ENCODE measurements at regions not wholly inside any gene's neighbourhood (a gene's known extent, or its start where the extent isn't known, plus 50 kb on each side); places are given as distances from the start of the nearest gene placed in this dataset.

DNA sequence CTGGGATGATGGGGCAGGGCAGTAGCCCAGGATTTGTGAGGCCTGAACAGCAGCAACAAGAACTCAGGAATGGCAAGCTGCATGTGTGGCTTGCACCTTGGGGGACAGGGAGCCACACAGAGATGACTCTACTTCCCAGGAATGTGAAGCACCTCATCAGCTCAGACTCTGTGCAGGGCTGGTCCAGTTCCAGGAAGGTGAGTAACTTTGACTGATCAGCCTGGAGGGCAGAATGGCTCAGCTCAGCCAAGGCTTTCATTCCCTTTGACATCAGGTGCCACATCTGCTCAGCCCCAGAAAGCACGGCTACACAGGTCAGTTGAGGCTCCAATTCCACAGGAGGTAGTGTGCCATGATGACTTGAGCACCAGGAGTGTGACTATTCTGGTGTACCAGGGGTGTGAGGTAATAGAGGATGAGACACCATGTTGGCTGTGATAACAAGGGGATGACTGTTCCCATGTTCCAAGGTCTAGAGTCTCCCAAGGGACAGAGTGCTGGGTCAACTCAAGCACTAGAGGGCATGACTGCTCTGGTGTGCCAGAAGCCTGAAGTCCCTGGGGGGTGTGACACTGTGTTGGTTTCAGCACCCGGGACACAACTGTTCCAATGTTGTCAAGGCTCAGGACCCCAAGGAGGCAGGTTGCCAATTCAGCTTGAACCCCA lies 625.8 kb upstream of the ADGRL2 start:
- ChIA-PET POLR2A (no interaction called here), CTCF (no interaction called here)
- Mint-ChIP-seq H3K4me3 (no peak overlapping the region), H3K36me3 (ENCODE audit: low read depth) (no peaks in the 10 kb centered on the region), H3K27ac (no peak overlapping the region), H3K27me3 (no peaks in the 10 kb centered on the region), H3K4me1 (no peaks in the 10 kb centered on the region), H3K9me3 (peaks cover 10% of the 10 kb centered on the region)
- no peak for DNase-seq

DNA sequence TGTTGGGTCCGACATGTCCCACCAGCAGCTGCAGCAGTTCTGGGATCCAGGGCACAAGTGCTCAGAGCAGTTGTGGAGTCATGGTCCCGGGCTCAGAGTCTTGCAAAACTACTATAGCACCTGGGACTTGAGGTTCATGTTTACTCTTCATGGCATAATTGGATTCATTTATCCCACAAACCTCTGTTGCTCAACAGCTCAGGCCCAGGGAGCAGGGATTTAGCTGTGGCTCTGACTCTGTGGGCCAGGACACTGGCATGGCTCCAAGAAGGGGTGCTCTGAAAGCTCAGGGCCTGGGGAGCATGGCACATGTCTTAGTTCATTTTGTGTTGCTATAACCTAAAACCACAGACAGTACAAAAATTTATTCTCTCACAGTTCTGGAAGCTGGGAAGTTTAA lies 626.7 kb upstream of the ADGRL2 start:
- no peak for DNase-seq
- Mint-ChIP-seq H3K4me3 (no peak overlapping the region), H3K27me3 (no peaks in the 10 kb centered on the region), H3K4me1 (no peaks in the 10 kb centered on the region), H3K27ac (no peak overlapping the region), H3K36me3 (ENCODE audit: low read depth) (no peaks in the 10 kb centered on the region), H3K9me3 (peaks cover 10% of the 10 kb centered on the region)
- CTCF ChIA-PET, result no interaction called here
- POLR2A ChIA-PET, result no interaction called here

DNA sequence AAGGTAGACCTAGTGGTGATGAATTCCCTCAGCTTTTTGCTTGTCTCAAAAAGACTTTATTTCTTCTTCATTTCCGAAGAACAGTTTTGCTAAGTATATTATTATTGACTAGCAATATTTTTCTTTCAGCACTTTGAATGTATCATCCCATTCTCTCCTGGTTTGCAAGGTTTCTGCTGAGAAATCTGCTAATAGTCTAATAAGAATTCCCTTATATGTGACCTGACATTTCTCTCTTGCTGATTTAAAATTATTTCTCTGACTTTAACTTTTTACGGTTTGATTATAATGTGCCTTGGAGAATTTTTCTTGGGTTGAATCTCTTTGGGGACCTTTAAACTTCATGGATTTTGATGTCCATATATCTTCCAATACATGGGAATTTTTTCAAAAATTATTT lies 628.3 kb upstream of the ADGRL2 start:
- Mint-ChIP-seq H3K27ac (no peak overlapping the region), H3K36me3 (ENCODE audit: low read depth) (no peaks in the 10 kb centered on the region), H3K27me3 (no peaks in the 10 kb centered on the region), H3K4me3 (no peak overlapping the region), H3K4me1 (no peaks in the 10 kb centered on the region), H3K9me3 (peaks cover 4% of the 10 kb centered on the region)
- ChIA-PET POLR2A (no interaction called here), CTCF (no interaction called here)
- no peak for DNase-seq

DNA sequence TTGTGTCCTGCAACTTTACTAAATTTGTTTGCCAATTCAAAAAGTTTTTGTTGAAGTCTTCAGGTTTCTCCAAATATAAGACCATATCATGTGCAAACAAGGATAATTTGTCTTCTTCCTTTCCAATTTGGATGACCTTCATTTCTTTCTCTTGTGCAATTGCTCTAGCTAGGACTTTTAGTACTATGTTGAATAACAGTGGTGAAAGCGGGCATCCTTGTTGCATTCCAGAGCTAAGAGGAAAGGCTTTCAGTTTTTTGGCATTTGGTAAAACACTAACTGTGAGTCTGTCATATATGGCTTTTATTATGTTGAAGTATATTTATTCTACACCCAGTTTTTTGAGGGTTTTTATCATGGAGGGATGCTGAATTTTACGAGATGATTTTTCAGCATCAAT lies 630.0 kb upstream of the ADGRL2 start:
- Mint-ChIP-seq H3K27me3 (no peaks in the 10 kb centered on the region), H3K36me3 (ENCODE audit: low read depth) (no peaks in the 10 kb centered on the region), H3K9me3 (no peaks in the 10 kb centered on the region), H3K4me1 (no peaks in the 10 kb centered on the region), H3K4me3 (no peak overlapping the region), H3K27ac (no peak overlapping the region)
- ChIA-PET POLR2A (no interaction called here), CTCF (no interaction called here)
- DNase-seq, result no peak

DNA sequence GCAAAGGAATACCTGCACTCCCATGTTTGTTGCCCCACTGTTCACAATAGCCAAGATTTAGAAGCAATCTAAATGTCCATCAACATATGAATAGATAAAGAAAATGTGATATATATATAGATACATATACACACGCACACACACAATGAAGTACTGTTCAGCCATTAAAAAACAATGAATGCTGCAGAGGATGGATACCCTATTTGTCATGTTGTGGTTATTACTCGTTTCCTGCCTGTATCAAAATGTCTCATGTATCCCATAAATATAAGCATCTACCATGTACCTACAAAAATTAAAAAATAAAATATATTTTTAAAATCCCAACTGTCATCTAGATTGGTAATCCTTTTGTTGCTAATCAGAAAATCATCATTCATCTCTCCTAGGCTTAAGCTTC lies 634.8 kb upstream of the ADGRL2 start:
- Mint-ChIP-seq H3K27me3 (no peaks in the 10 kb centered on the region), H3K4me1 (no peaks in the 10 kb centered on the region), H3K4me3 (no peak overlapping the region), H3K36me3 (ENCODE audit: low read depth) (no peaks in the 10 kb centered on the region), H3K27ac (no peak overlapping the region), H3K9me3 (peaks cover 5% of the 10 kb centered on the region)
- no peak for DNase-seq
- ChIA-PET CTCF (no interaction called here), POLR2A (no interaction called here)

DNA sequence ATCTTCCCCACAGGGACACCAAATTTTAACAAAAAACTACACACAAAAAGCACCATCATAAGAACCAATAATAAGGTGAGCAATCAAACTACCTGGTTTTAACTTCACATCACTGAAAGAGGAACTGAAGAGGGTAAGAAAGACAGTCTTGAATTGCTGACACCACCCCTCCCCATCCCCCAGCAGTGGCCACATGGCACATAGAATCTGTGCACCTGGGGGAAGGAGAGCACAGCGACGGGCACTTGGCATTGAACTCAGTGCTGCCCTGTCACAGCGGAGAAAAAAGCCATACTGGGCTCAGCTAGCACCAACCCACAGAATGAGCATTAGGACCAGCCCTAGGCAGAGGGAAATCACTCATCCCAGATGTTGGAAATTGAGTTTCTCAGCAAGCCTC lies 640.0 kb upstream of the ADGRL2 start:
- no peaks in the 10 kb centered on the region for H3K27me3 Mint-ChIP-seq
- H3K27ac Mint-ChIP-seq, result no peak overlapping the region
- ChIA-PET CTCF (no interaction called here), POLR2A (no interaction called here)
- no peaks in the 10 kb centered on the region for H3K4me1 Mint-ChIP-seq
- no peak overlapping the region for H3K4me3 Mint-ChIP-seq
- H3K9me3 Mint-ChIP-seq, result peaks cover 8% of the 10 kb centered on the region
- DNase-seq, result no peak
- H3K36me3 Mint-ChIP-seq (ENCODE audit: low read depth), result no peaks in the 10 kb centered on the region

DNA sequence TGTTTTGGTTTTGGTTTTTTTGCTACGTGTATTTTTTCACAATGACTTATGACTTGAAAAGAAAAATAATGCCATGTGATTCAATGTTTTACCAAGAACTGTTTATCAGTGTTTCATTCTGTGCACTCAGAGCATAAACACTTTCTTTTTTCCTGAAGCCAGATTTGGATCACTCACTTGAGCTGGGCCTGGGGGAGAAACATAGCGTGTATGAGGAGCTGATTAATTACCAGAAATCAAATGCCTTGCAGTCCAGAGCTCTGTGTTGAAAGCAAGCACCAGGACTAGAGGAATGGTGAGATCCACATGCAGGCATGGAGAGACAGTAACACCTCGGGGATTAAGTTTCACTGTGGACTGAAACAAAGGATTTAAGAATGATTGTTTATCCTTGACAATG lies 642.1 kb upstream of the ADGRL2 start:
- Mint-ChIP-seq H3K36me3 (ENCODE audit: low read depth) (no peaks in the 10 kb centered on the region), H3K27me3 (no peaks in the 10 kb centered on the region), H3K9me3 (peaks cover 5% of the 10 kb centered on the region), H3K4me3 (no peak overlapping the region), H3K27ac (no peak overlapping the region), H3K4me1 (no peaks in the 10 kb centered on the region)
- CTCF ChIA-PET, result no interaction called here
- POLR2A ChIA-PET, result no interaction called here
- DNase-seq, result no peak

DNA sequence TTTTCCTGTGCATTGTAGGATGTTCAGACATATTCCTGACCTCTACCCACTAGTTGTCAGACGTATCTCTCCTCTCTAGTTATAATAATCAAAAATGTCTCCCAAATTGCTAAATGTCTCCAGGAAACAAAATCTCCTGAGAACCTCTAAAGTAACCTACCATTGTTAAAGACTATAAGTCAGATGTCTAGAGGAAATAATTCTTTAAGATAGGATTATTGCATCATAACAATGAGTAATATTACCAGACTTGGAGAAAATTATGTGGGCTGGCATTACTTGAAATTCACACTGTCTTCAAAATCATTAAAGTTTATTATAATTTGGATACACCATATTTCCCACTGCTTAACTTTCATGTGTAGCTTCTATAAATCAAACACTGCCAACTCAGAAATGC lies 643.0 kb upstream of the ADGRL2 start:
- CTCF ChIA-PET, result no interaction called here

DNA sequence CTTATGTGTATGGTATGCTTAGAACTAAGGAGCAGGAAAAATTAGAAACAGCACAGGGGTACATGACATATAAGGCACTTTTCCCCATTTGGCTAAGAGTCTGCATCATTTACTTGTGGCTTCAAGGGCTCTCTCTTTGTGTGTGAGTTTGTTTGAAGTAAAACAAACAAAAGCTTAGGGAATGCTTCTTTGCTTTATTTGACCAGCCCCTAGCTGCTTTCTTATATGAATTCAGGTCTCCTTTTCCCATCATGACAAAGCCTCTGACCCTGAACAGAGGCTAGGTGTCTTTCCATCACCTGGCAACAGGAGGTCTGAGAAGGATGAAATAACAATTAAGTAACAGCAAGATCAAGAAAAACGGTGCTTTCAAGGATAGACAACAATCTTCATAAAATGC lies 643.8 kb upstream of the ADGRL2 start:
- peaks cover 11% of the 10 kb centered on the region for H3K9me3 Mint-ChIP-seq
- ChIA-PET POLR2A (no interaction called here), CTCF (no interaction called here)
- H3K4me1 Mint-ChIP-seq, result no peaks in the 10 kb centered on the region
- H3K36me3 Mint-ChIP-seq (ENCODE audit: low read depth), result no peaks in the 10 kb centered on the region
- no peak overlapping the region for H3K4me3 Mint-ChIP-seq
- no peak overlapping the region for H3K27ac Mint-ChIP-seq
- H3K27me3 Mint-ChIP-seq, result no peaks in the 10 kb centered on the region
- DNase-seq, result no peak

More for the DNA sequence above, 643.0 kb upstream of the ADGRL2 start:
- Mint-ChIP-seq H3K4me1 (no peaks in the 10 kb centered on the region), H3K27ac (no peak overlapping the region), H3K4me3 (no peak overlapping the region), H3K36me3 (ENCODE audit: low read depth) (no peaks in the 10 kb centered on the region), H3K27me3 (no peaks in the 10 kb centered on the region), H3K9me3 (peaks cover 7% of the 10 kb centered on the region)
- DNase-seq, result no peak
- POLR2A ChIA-PET, result no interaction called here

DNA sequence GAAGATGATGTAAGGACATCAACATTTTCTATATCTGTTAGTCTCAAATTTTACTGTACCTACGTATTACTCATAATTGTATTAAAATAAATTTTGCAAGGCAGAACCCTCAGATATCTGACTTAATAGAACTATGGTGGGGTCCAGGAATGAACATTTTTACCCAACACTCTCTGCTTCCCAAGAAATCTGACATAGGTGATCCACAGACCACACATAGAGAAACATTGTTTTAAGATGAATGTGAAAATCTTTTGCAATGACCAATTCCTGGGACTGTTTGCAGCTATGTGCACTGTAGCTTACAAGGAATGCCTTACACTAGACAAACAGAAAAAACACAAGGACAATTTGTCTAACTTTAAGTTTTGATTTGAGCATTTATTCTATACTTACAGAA lies 645.6 kb upstream of the ADGRL2 start:
- ChIA-PET CTCF (no interaction called here), POLR2A (no interaction called here)
- H3K4me3 Mint-ChIP-seq, result no peak overlapping the region
- no peak for DNase-seq
- no peaks in the 10 kb centered on the region for H3K4me1 Mint-ChIP-seq
- H3K27ac Mint-ChIP-seq, result no peak overlapping the region
- no peaks in the 10 kb centered on the region for H3K27me3 Mint-ChIP-seq
- peaks cover 16% of the 10 kb centered on the region for H3K9me3 Mint-ChIP-seq
- no peaks in the 10 kb centered on the region for H3K36me3 Mint-ChIP-seq (ENCODE audit: low read depth)

DNA sequence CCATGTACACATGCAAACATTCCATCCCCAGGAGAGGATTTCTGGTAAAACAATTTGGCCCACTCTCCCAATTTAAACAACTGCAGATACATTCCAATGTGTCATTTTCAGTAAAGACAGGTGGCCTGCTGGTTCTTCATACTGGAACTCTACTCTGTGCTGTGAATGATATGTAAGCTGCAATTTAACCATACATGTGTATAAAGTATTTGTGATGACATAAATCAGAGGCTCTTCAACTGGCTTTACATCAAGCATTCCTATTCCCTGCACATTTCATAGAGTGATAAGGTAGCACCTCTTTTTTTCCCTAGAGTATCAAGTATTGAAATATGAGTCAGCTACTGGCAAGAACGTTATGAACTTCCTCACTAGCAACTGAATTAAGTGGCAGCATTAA lies 649.5 kb upstream of the ADGRL2 start:
- H3K36me3 Mint-ChIP-seq (ENCODE audit: low read depth), result no peaks in the 10 kb centered on the region
- no peak overlapping the region for H3K27ac Mint-ChIP-seq
- ChIA-PET CTCF (no interaction called here), POLR2A (no interaction called here)
- no peak for DNase-seq
- no peaks in the 10 kb centered on the region for H3K4me1 Mint-ChIP-seq
- no peaks in the 10 kb centered on the region for H3K27me3 Mint-ChIP-seq
- H3K4me3 Mint-ChIP-seq, result no peak overlapping the region
- peaks cover 13% of the 10 kb centered on the region for H3K9me3 Mint-ChIP-seq

DNA sequence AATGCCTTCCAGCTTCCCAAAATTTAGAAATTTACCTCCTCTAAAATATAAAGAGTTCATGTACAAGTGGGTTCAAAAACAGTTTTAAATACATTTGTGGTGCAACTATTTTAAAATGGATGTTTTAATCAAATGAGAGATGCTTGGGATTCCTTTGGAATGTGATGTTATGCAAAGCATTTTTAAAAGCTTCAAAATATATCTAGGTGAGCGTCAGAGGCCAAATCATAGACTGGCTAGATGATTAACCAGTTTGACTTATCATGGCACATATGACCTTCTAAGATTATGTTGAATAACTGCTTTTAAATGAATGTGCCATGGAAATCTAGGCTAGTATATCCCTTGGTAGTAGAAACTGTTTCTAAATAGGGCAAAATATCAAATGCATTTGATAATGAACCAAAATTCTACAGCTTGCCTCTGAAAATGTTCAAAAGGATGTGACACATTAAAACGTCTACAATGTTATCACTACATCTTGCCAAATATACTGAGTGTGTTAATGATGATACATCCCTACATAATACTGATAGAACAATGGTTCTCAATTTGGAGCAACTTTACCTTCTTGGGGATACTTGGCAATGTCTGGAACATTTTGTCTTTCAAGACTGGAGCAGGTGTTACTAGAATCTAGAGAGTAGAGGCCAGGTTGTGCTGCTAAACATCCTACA lies 650.9 kb upstream of the ADGRL2 start:
- no peak for DNase-seq
- H3K4me1 Mint-ChIP-seq, result no peaks in the 10 kb centered on the region
- no peaks in the 10 kb centered on the region for H3K27me3 Mint-ChIP-seq
- no peaks in the 10 kb centered on the region for H3K36me3 Mint-ChIP-seq (ENCODE audit: low read depth)
- no peak overlapping the region for H3K4me3 Mint-ChIP-seq
- ChIA-PET POLR2A (no interaction called here), CTCF (no interaction called here)
- H3K27ac Mint-ChIP-seq, result no peak overlapping the region
- H3K9me3 Mint-ChIP-seq, result peaks cover 13% of the 10 kb centered on the region

DNA sequence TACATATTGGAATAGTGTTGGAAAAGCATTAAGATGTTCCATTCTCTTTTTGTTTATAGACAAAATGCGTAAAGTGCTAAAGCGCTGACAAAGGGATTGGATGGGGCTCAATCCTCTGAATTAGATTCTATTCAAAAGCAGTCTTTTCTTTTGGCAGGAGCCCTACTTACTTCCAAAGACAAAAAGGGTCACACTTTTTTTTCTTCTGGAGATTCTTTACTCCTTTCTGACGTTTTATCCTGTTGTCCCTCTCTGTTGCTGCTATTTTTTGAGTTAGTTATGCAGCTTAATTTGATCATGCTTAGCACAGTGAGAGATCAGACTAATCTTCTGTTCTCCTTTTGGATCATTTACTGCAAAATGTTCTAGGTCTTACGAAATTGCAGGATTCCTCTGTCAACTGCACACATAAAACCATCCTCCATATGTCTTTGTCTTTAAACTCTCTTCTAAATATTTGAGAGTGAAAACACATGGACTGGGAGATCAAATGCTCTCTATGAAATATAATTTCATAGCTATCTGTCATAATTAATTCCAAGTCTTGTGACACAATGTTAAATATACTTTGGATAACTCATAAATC lies 656.4 kb upstream of the ADGRL2 start:
- ChIA-PET POLR2A (no interaction called here), CTCF (no interaction called here)
- no peaks in the 10 kb centered on the region for H3K36me3 Mint-ChIP-seq (ENCODE audit: low read depth)
- DNase-seq, result no peak
- no peak overlapping the region for H3K27ac Mint-ChIP-seq
- no peak overlapping the region for H3K4me3 Mint-ChIP-seq
- H3K27me3 Mint-ChIP-seq, result no peaks in the 10 kb centered on the region
- no peaks in the 10 kb centered on the region for H3K4me1 Mint-ChIP-seq
- H3K9me3 Mint-ChIP-seq, result no peaks in the 10 kb centered on the region

DNA sequence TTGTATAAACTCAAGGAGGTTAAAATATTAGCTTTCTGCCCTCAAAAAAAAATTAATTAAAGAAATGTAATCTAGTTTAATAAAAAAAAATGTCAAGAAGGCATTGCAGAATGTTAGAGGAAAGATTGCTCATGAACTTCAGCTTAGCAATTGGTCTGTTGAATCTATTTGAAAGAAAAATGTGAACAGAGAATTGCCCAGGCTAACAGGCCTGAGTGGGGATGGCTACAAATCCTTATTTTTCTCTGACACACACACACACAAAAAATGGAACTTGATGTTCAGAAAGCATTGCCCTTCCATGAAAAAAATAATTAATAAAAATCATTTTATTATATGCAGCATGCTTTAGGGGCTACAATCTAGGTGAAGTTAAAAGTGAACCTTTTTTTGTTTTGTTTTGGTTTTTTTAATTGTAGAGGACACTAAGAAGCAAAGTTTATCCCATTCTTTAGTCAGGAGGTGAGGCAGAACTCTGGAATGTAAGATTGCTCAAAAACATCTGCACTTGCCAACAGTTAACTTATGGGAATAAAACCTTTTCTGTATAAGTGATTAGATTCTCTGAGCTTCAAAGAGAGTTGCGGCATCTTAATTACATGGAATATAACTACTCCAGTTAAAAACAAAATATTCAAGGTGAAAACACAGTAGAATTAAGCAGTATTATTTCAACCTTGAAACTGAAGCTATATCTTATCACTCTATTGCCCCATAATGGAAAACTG lies 658.5 kb upstream of the ADGRL2 start:
- no peak for DNase-seq
- H3K4me3 Mint-ChIP-seq, result no peak overlapping the region
- no peak overlapping the region for H3K27ac Mint-ChIP-seq
- H3K36me3 Mint-ChIP-seq (ENCODE audit: low read depth), result no peaks in the 10 kb centered on the region
- ChIA-PET CTCF (no interaction called here), POLR2A (no interaction called here)
- H3K9me3 Mint-ChIP-seq, result no peaks in the 10 kb centered on the region
- no peaks in the 10 kb centered on the region for H3K27me3 Mint-ChIP-seq
- no peaks in the 10 kb centered on the region for H3K4me1 Mint-ChIP-seq
